Activated CD8-positive, alpha-beta memory T cell treated with anti-CD3 and anti-CD28 coated beads for 48 hours (primary cell): ENCODE measurements at regions not wholly inside any gene's neighbourhood (a gene's known extent, or its start where the extent isn't known, plus 50 kb on each side); places are given as distances from the start of the nearest gene placed in this dataset.
"Not testable (repeated sequence)": the region's sequence is repeated elsewhere in the genome, so short reads cannot be mapped to it uniquely, and the experiment has no call there.

Experiments used
- DNase-seq, 3 experiments: peaks; one replicate each; pipeline ENCODE4 v3.0.0-alpha.2; 2020; ENCODE audit warnings: low read depth in 2 of 3, low spot score in 2 of 3

DNA sequence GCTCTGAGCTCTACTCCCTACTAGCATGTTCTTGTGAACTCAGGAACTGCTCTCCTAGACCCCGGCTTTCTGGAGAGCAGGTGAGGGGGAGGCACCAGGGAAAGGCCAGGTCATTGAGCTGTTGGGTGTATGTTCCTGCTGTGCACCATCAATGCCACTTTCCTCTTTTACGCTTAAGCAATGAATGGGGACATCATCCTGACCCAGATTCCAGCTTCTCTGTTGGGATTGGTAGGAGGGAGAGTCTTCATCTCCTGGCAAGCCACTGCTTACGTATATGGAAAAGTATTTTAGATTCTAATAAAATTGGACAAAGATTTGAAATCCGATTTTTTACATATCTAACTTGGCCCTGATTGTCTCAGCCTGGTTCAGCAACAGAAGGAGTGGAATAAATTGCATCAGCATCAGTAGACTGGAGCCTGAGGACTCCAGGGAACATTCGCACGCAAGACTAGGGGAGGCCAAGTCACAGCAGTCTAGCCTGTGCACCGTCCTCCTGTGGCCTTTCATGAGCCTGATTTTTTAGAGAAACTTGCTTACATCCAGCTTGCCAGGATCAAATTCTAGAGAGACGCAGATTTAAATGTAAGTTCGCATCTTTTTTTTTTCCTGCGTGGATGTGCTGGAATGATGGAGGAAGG, 439.3 kb downstream of the RPIA start:
- DNase-seq, result not testable (repeated sequence)

DNA sequence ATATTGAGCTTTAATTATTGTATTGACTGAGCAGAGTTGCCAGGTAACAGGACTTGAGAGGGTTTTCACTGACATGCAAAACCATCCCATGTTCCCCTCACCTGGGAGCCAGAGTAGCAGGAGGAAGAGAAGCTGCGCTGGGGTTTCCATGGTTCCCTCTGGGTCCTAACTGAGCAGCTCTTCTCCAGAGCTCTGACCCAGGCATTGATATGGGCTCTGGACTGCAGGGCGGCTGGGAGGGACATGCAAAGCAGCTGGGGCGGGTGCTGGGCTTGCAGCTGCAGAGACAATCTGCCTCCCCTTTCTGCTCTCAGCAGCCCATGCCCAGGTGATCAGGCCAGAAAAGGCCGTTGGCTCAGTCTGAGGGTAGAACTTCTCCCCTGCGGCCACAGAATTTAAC, 451.5 kb downstream of the RPIA start:
- DNase-seq, result not testable (repeated sequence)

DNA sequence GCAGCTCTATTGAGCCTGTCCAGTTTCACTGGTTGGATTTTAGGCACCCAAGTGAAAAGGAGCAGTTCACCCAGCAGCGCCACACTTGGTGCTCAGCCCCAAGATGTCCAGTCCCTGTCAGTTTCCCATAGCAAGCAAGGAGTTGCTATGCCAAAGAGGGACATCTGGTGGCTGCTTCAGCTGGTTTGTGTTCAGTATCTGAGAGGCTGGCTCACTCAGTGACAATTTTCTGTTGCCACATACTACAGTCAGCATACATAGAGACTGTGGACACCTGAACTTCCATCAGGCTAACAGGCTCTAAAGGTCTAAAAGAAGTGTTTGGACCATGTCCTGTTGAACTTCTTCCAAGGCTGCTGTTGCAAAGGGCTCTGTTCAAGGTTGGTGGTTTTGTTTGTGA, 453.9 kb downstream of the RPIA start:
- not testable (repeated sequence) for DNase-seq

DNA sequence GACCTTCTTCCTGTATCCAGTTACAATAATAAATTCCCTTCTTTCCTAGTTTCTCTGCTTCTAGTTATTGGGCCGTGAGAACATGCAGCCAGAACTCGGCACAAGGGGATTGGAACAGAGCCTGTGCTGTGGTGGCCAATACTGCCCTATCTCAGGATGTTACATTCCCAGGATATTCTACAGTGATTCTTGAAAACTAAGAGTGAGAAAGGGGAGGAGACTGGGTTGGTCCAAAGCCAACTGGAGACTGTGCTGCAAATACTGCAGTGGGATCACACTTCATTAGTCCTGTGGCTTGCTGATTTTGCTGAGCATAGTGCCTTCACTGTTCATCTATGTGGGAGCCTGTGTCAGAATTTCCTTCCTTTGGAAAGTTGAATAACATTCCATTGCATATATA, 456.8 kb downstream of the RPIA start:
- not testable (repeated sequence) for DNase-seq

DNA sequence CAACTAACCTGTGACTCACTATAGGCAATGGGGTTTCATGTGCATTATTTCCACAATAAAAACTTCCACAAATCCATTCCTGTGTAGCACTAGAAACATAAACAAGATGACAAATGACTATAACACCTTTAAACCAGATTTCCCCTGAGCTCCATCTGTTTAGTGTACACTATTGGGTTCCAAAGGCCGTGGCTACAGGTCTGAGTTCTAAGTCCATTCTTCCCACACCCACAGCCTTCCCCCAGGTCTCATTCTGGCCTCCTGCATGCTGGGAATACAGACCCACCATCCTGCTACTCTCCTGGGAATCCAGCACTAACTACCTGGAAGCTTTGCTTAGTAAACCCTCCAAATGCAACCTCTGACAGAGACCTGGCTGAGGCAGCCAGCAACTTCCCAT, 460.2 kb downstream of the RPIA start:
- DNase-seq, result not testable (repeated sequence)

DNA sequence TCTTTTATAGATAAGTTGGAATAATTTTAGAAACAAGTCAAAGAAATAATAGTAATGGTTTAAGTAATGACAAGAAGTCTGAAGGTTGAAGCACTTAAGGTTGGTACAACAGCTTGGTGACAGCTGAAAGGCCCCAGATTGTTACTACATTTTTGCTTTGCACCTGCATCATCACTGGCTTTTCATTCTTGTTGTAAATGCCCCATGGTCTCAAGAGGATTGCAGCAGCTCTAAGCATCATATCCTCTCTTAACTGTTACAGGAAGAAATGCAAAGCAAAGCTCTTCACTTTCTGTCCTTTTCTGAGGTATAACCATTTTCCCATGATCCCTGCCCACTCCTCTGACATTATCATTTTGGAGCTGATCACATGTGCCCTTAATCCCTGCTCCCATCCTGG, 461.0 kb downstream of the RPIA start:
- not testable (repeated sequence) for DNase-seq

DNA sequence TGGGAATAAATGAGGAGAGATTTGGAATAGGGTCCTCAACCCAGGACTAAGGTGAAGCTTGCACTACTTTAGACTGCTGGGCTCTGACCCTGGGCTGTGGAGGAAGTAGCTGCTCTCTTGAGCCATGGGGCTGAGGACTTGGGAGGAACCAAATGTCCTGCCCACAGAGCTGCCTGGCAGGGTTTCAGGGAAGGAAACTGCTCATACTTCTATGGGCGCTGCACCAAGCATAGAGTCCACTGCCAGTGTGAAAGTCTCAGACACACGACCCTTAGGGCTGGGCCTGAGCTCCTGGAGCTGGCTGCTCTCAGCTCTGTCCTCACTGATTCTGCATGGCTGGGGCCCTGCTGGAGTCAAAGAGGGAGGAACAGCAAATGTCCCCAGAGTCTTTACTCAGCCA, 461.7 kb downstream of the RPIA start:
- DNase-seq, result not testable (repeated sequence)

DNA sequence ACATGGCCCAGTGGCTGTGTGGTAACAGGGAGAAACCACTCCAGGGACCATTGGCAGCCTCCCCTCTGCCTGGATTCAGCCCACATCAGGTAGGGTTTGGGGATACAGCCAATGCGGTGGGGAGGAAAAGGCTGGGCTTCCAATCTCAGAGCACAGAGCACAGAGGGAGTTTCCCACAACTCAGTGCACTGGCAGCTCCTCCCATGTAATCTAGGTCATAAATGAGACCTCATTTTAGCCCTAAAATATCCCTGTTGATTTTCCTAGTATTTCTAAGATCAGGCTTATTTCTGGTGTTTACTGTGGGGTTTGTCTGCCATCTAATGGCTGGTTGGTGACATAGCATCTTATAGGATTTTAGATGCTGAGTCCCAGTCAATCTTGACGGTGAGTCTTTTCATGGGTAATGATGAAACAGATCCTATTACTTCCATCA, 462.8 kb downstream of the RPIA start:
- not testable (repeated sequence) for DNase-seq

DNA sequence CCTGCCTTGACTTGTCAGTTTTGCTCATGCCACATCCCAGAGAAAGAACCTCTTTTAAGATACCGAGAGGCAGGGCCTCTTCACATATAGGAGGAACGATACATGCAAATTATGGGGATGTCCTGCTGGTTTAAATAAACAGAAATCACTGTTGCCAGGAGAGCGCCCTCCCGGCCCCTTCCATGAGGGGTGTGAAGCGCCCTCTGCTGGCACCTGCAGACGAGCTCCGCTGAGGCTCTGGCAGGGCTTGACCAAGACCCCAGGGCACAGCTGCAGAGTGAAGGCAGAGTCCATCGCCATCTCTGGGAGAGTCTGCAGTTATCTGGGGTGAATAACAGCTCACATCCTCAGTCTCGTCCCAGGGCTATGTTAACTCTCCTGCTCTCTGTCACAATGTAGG, 468.8 kb downstream of the RPIA start:
- DNase-seq, result not testable (repeated sequence)

DNA sequence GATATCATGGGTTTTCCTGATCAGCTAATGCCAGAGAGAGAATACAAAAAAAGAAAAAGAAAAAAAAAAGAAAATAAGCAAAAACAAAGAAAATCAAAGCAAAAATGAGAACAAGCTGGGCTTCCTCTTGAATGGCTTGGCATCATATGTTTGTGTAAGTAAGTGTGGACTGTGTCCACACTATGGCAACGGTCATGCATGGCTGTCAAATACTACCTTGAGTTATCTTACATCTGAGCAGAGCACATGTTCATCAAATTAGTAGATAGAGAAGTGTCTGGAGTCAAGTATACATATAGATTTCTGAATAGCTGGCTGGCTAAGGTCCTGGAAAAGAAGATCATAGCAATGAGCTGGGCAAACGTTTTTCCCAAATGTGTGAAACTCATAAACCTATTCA, 470.2 kb downstream of the RPIA start:
- not testable (repeated sequence) for DNase-seq

DNA sequence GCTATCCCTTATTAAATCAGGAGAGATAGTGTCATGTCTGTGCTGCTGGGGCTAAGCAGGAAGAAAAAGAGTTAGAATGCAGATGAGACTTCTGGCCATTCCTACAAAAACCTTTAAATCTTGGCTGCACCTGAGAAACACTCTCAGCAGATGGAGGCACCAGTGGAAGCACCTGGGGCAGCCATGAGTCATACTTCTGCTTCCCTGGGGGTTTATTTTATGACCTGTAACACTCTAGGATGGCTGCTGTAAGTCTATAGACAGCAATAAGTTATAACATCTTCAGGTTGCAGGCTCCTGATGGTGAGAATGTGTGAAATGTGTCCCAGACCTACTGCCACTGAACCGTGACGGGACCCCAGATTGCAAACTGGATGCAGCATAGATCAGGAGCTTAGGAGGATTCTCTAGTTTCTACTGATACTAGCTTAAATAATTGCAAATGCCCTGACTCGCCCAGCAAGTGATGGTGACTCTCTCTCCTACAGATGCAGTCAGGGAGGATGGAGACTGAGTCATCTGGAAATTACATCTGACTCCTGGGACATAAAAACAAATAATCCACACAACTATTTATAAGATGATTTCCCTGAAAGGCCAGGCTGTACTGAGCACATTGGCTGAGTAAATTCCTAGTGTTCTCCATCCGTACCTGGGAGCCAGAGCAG, 479.2 kb downstream of the RPIA start:
- not testable (repeated sequence) for DNase-seq

DNA sequence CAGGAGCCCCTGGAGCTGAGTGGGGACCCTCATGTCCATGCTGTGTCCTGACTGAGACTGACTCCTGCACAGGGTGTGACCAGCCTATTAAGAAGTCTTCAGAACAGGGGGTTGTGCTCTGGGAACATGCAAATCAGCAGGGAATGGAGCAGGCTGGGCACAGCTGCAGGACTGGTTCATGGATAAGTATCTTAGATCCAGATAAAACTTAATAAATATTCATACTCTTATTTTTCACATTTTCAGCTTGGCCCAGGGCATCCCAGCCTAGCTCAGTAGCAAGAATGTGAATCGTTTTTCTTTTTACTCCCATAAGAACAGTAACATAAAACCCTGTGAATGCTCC, 479.7 kb downstream of the RPIA start:
- DNase-seq, result not testable (repeated sequence)

DNA sequence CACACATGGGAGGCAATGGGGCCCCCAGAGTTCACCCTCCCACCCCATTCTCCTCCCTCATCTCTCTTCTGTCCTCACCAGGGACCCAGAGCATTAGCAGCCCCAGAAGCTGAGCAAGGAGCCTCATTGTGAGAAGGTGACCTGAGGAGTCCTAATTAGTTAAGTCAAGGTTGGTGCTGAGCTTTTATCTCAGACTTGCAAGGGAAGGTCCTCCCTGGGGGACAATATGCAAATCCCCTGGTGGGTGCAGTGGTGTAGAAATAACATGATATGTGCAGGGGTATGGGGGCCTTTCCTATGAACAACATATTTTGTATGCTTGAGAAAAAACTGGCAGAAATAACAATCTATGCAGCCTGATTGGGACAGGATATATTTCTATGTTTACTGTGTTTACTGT, 485.5 kb downstream of the RPIA start:
- DNase-seq, result not testable (repeated sequence)

DNA sequence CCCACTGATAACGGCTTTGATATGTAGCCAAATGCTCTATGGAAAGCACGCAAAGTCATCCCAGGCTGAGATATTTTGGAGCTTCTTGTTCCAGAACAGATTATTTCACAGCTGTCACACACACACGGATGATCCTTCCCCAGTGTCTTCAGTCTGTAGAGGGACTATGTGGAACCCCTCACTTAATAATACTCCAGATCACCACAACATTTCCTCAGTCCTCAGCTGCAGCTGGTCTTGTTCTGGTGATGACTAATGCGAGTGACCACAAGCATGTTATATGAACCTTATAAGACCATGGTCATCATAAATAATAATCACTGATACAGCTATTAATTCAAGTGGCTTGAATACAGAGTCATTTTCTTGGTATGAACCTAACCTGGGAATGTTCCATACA, 490.7 kb downstream of the RPIA start:
- DNase-seq, result not testable (repeated sequence)

DNA sequence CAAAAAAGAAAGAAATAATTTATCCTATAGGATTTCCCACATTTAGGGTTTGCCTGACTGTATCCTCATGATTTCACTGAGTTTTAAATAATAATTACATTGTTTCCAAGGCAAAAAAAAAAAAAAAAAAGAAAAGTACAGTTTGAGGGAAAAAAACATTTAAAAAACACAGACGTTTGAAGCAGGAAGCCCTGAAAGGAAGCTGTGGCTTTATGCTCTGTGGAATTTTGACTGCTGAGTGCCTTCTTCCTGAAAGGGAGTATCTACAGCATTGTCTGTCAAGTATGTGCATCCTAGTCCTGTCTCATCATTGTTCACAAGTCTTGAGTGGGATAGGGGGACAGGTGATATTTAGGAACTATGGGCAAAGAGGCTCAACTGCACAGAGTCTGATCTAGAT, 493.3 kb downstream of the RPIA start:
- not testable (repeated sequence) for DNase-seq

DNA sequence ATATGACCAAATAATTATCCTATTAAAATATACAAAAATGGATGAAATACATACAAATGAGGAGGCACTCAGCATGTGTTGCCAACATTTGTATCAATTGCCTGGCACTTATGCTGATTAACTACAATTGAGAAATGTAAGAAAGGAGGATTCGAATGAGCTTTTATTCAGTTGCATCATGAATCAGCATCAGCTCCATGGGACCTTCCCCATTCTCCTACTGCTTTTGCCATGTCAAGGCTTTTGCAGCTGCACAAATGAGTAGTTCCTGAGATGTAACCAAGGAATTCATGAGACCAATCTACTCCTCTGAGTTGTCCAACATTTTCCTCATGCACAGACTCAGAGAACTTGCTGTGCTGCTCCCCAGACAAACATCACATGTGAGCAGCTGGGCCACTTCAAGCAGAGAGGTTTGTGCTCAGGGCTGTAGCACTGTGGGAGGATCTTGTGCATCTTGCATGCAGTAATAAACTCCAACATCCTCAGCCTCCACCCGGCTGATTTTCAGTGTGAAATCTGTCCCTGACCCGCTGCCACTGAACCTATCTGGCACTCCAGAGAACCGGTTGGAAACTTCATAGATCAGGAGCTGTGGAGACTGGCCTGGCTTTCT, 504.3 kb downstream of the RPIA start:
- DNase-seq, result not testable (repeated sequence)

DNA sequence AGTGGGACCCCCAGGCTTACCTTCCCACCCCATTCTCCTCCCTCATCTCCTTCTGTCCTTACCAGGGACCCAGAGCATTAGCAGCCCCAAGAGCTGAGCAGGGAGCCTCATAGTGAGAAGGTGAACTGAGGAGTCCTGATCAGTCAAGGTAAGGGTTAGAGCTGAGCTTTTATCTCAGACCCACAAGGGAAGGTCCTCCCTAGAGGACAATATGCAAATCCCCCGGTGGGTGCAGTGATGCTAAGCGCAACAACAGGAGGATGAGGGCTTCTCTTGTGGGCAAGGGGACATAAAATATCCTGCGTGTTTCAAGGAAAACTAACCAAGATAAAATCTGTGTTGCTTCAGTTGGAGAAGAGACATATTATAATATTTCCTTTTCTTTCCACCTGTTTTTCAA, 505.2 kb downstream of the RPIA start:
- DNase-seq, result not testable (repeated sequence)

DNA sequence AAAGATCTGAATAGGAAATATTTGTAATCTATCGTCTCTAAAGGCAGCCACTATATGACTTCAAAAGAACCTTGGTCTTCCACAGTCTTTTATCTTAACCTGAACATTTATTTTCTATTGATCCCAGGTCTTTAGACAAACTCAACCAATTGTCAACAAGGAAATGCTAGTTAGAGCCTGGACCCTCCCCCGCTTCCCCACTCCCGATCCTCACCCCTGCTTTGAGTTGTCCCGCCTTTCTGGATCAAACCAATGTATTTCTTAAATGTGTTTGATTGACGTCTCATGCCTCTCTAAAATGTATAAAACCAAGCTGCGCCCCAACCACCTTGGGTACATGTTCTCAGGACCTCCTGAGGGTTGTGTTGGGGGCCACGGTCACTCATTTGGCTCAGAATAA, 506.6 kb downstream of the RPIA start:
- not testable (repeated sequence) for DNase-seq

DNA sequence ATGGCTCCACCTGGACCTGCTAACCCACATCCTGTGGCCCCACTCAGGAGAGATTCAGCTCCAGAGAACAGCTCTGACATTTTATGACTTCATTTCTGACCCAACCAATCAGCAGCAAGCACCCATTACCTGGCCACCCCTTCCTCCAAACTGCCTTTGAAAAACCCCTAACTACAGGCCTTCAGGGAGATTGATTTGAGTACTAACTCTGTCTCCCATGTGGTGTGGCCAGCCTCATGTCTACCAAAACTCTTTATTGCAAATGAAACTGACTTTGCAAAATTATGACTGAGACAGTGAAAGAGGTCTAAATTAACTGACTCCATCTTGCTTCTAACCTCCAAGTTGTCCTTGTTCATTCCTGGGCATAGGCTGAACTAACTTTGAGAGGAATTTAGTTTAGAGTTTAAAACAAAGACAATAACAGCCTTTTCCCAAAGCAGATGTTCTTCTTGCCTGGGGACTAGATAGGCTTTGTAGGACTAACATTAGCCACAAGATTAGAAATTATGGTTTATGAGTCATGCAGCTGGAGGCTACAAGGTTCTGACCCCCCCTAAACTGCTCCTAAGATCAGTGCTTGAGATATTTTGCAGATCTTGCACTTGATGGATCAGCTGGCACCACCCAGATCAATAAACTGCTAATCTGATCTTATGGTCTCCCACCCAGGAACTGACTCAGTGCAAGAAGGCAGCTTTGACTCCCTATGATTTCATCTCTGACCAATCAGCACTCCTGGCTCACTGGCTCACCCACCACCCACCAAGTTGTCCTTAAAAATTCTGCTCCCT, 508.2 kb downstream of the RPIA start:
- DNase-seq, result not testable (repeated sequence)

DNA sequence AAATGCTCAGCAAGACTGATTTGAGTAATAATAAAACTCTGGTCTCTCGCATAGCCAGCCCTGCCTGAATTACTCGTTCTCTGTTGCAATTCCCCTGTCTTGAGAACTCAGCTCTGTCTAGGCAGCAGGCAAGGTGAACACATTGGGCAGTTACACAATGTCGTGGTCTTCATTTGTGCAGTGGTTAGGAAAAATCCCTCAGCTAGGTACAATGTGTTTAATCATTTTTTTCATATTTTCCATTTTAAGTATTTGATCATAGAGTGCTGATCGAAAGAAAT, 508.7 kb downstream of the RPIA start:
- DNase-seq, result not testable (repeated sequence)

DNA sequence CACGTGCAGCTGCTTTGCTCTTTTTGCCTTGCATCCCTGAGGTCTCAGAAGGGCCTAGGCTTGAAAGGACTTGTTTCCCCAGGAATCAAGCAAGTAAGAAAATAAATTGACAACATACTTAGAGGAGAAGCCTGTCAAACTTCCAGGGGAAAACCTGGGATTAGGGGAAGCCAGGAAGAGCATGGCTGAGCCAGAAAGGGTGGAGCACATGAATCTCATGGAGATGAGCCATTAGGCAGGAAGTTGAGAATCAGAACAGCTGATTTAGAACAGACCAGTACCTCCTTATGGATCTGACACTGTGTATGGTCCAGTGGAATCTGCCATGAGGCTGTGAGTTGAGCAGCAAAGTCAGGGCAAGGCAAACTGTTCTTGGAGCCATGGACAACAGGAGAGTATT, 511.0 kb downstream of the RPIA start:
- not testable (repeated sequence) for DNase-seq

DNA sequence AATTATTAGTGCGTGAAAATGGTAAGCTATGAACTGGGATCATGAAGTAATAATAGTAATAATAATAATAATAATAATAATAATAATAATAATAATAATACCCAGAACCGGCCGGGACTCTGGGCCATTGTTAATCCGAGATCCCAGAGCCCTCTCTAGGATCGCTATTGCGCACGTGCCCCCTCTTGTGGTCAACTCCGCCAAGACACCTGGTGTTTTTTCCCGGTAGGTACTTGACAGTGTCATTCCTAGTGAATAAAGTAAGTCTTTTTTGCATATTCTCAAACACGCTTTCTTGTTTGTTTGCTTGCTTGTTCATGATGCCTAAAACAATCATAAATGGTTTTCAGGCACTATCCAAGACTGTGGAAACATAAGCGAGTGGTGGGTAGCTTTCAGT, 513.7 kb downstream of the RPIA start:
- DNase-seq, result peak in 1 of 3 experiments; percentile 10
